ENCODE measurements at regions not wholly inside any gene's neighbourhood (a gene's known extent, or its start where the extent isn't known, plus 50 kb on each side); places are given as distances from the start of the nearest gene placed in this dataset.
"Not testable (repeated sequence)": the region's sequence is repeated elsewhere in the genome, so short reads cannot be mapped to it uniquely, and the experiment has no call there.

DNA sequence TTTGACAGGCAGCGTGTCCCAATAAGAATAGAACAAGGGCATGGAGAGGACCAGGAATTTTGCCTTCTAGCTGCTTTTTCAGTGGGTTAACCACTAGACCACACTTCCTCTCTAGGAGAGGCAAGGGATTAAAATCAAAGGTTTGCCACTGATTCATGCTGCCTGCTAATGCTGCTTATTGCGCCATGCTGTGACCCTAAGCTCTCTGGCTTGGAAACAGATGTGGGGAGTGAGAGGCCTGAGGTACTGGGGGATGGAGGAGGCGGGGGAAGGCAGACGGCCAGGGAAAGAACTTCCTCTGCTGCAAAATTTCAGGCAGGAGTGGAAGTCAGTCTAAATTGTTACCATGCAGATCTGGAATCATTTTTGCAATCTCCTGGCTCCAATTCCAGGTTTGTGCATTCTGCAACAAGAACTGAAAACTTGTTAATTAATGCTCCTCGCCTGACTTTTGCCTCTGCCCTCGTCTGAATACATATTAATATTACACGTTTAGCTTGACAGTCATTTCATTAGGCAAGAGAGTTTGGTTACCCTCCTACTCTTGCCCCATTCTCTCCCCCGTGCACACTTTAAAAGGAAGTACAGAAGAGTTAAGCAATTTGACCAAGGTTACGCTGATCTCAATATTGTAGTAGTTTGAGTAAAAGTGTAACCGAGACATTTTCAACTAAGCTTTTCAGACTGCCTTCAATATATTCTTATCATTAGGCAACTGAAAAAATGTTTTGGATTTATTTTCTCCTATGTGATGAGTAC, 121.7 kb upstream of the SPRED1 start:
- Histone ChIP-seq H3K9me3 (ENCODE audit: control insufficient read depth, low read length) (no peaks in the 10 kb centered on the region), H3K4me3 (ENCODE audit: low read length) (peak overlapping the region; percentile 83), H3K36me3 (ENCODE audit: control insufficient read depth, insufficient read depth, low read length, severe bottlenecking) (no peaks in the 10 kb centered on the region), H3K27me3 (replicated peaks; ENCODE audit: control insufficient read depth, insufficient read depth, low read length) (no peaks in the 10 kb centered on the region), H3K9ac (ENCODE audit: low read length) (peak overlapping the region; percentile 87), H3K4me1 (ENCODE audit: control insufficient read depth, insufficient read depth, low read length) (peaks cover 39% of the 10 kb centered on the region)
- peak; percentile 98 for DNase-seq (ENCODE audit: low read depth)

DNA sequence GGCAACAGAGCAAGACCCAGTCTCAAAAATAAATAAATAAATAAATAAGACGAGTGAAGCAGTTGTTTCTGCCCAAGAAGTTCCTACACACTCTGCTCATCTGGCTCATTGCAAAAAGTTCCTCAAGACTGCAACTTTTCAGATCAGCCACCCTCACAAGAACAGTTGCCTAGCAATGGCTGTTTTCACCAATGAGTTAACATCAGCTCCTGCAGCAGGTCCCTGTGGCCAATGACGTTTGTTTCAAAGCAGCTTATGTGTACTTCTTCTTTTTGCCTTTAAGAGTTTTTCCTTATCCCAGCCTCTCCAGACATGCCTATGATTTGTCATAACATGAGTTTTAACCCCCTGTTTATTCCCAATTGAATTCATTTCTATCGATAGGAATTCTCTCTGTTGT, 118.4 kb upstream of the SPRED1 start:
- H3K36me3 ChIP-seq (ENCODE audit: control insufficient read depth, insufficient read depth, low read length, severe bottlenecking) = no peaks in the 10 kb centered on the region
- no peaks in the 10 kb centered on the region for H3K27me3 ChIP-seq (replicated peaks; ENCODE audit: control insufficient read depth, insufficient read depth, low read length)
- no peak overlapping the region for H3K9ac ChIP-seq (ENCODE audit: low read length)
- H3K4me3 ChIP-seq (ENCODE audit: low read length) = no peak overlapping the region
- H3K4me1 ChIP-seq (ENCODE audit: control insufficient read depth, insufficient read depth, low read length) = peaks cover 19% of the 10 kb centered on the region
- H3K9me3 ChIP-seq (ENCODE audit: control insufficient read depth, low read length) = no peaks in the 10 kb centered on the region
- DNase-seq (ENCODE audit: low read depth) = no peak

DNA sequence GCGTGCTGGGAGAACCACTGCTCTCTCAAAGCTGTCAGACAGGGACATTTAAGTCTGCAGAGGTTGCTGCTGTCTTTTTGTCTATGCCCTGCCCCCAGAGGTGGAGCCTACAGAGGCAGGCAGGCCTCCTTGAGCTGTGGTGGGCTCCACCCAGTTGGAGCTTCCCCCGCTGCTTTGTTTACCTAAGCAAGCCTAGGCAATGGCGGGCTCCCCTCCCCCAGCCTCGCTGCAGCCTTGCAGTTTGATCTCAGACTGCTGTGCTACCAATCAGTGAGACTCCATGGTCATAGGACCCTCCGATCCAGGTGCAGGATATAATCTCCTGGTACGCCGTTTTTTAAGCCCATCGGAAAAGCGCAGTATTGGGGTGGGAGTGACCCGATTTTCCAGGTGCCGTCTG, 110.4 kb upstream of the SPRED1 start:
- H3K4me1 ChIP-seq (ENCODE audit: control insufficient read depth, insufficient read depth, low read length) = peaks cover 12% of the 10 kb centered on the region
- not testable (repeated sequence) for DNase-seq (ENCODE audit: low read depth); H3K4me3 ChIP-seq (ENCODE audit: low read length); H3K36me3 ChIP-seq (ENCODE audit: control insufficient read depth, insufficient read depth, low read length, severe bottlenecking); H3K9ac ChIP-seq (ENCODE audit: low read length); H3K27me3 ChIP-seq (replicated peaks; ENCODE audit: control insufficient read depth, insufficient read depth, low read length); H3K9me3 ChIP-seq (ENCODE audit: control insufficient read depth, low read length)

GRCh38 chr15:38144921-38145320, 107.7 kb upstream of the SPRED1 start:
- Histone ChIP-seq H3K9ac (ENCODE audit: low read length) (no peak overlapping the region), H3K4me1 (ENCODE audit: control insufficient read depth, insufficient read depth, low read length) (peaks cover 12% of the 10 kb centered on the region), H3K36me3 (ENCODE audit: control insufficient read depth, insufficient read depth, low read length, severe bottlenecking) (no peaks in the 10 kb centered on the region), H3K4me3 (ENCODE audit: low read length) (no peak overlapping the region), H3K9me3 (ENCODE audit: control insufficient read depth, low read length) (peaks cover 11% of the 10 kb centered on the region), H3K27me3 (replicated peaks; ENCODE audit: control insufficient read depth, insufficient read depth, low read length) (no peaks in the 10 kb centered on the region)
- no peak for DNase-seq (ENCODE audit: low read depth)

DNA sequence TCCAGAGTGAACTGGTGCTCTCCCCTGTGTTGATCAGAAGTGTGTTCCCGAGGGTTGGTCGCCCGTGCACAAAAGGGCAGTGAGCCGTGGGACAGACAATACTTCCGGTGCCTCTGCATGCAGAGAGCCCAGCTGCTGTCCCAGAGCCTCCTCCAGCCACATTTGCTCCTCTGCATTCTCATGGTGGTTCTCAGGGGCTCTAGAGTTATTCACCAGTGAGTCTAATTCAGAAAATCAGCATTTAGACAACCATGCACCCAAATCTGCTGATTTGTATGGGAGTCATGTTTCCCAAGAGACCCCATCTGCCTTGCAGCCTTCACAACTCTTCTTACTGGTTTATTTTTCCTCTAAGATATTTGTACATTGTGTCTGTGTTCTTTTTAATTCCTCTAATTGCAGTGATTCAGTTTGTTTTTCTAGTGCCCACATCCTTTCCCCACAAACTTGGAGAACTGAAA, 107.0 kb upstream of the SPRED1 start:
- peak; percentile 31 for DNase-seq (ENCODE audit: low read depth)
- Histone ChIP-seq H3K9me3 (ENCODE audit: control insufficient read depth, low read length) (peaks cover 18% of the 10 kb centered on the region), H3K4me3 (ENCODE audit: low read length) (no peak overlapping the region), H3K36me3 (ENCODE audit: control insufficient read depth, insufficient read depth, low read length, severe bottlenecking) (no peaks in the 10 kb centered on the region), H3K4me1 (ENCODE audit: control insufficient read depth, insufficient read depth, low read length) (peaks cover 12% of the 10 kb centered on the region), H3K27me3 (replicated peaks; ENCODE audit: control insufficient read depth, insufficient read depth, low read length) (no peaks in the 10 kb centered on the region), H3K9ac (ENCODE audit: low read length) (no peak overlapping the region)

- no peak overlapping the region for H3K9ac ChIP-seq (ENCODE audit: low read length)
- H3K4me3 ChIP-seq (ENCODE audit: low read length) = no peak overlapping the region
- DNase-seq (ENCODE audit: low read depth) = no peak
- peaks cover 31% of the 10 kb centered on the region for H3K9me3 ChIP-seq (ENCODE audit: control insufficient read depth, low read length)
- no peaks in the 10 kb centered on the region for H3K27me3 ChIP-seq (replicated peaks; ENCODE audit: control insufficient read depth, insufficient read depth, low read length)
- H3K4me1 ChIP-seq (ENCODE audit: control insufficient read depth, insufficient read depth, low read length) = peaks cover 12% of the 10 kb centered on the region
- H3K36me3 ChIP-seq (ENCODE audit: control insufficient read depth, insufficient read depth, low read length, severe bottlenecking) = no peaks in the 10 kb centered on the region
Observed at GRCh38 chr15:38147246-38147645, 105.4 kb upstream of the SPRED1 start.

GRCh38 chr15:38148471-38148870, 104.2 kb upstream of the SPRED1 start:
- H3K27me3 ChIP-seq (replicated peaks; ENCODE audit: control insufficient read depth, insufficient read depth, low read length) = no peaks in the 10 kb centered on the region
- peaks cover 12% of the 10 kb centered on the region for H3K4me1 ChIP-seq (ENCODE audit: control insufficient read depth, insufficient read depth, low read length)
- no peaks in the 10 kb centered on the region for H3K36me3 ChIP-seq (ENCODE audit: control insufficient read depth, insufficient read depth, low read length, severe bottlenecking)
- peaks cover 36% of the 10 kb centered on the region for H3K9me3 ChIP-seq (ENCODE audit: control insufficient read depth, low read length)
- H3K4me3 ChIP-seq (ENCODE audit: low read length) = no peak overlapping the region
- H3K9ac ChIP-seq (ENCODE audit: low read length) = no peak overlapping the region
- DNase-seq (ENCODE audit: low read depth) = no peak

- H3K9ac ChIP-seq (ENCODE audit: low read length) = no peak overlapping the region
- H3K36me3 ChIP-seq (ENCODE audit: control insufficient read depth, insufficient read depth, low read length, severe bottlenecking) = no peaks in the 10 kb centered on the region
- no peak overlapping the region for H3K4me3 ChIP-seq (ENCODE audit: low read length)
- no peaks in the 10 kb centered on the region for H3K27me3 ChIP-seq (replicated peaks; ENCODE audit: control insufficient read depth, insufficient read depth, low read length)
- peaks cover 36% of the 10 kb centered on the region for H3K9me3 ChIP-seq (ENCODE audit: control insufficient read depth, low read length)
- DNase-seq (ENCODE audit: low read depth) = no peak
- peaks cover 12% of the 10 kb centered on the region for H3K4me1 ChIP-seq (ENCODE audit: control insufficient read depth, insufficient read depth, low read length)
Observed at GRCh38 chr15:38149315-38149714, 103.3 kb upstream of the SPRED1 start.

DNA sequence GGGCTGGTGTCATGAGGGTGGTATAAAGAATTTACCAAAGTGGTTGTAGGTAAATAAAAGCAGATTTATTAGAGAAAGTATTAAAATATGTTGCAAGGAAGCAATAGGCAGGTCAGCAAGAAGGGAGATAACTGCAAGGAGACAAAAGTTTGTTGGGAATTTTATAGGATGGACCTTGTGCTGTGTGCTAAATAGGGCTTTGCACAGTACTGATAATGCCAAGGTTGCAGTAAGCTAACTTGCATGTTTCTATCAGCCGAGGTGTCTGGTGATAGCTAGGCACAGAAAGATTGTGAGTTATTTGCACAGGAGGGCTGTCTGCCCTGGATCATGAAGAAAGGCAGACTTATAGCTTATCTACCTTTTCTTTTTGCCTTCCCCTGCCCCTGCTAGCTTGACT, 102.5 kb upstream of the SPRED1 start:
- H3K4me1 ChIP-seq (ENCODE audit: control insufficient read depth, insufficient read depth, low read length) = peaks cover 10% of the 10 kb centered on the region
- peak overlapping the region; percentile 22 for H3K4me3 ChIP-seq (ENCODE audit: low read length)
- peaks cover 36% of the 10 kb centered on the region for H3K9me3 ChIP-seq (ENCODE audit: control insufficient read depth, low read length)
- no peaks in the 10 kb centered on the region for H3K27me3 ChIP-seq (replicated peaks; ENCODE audit: control insufficient read depth, insufficient read depth, low read length)
- H3K36me3 ChIP-seq (ENCODE audit: control insufficient read depth, insufficient read depth, low read length, severe bottlenecking) = no peaks in the 10 kb centered on the region
- no peak for DNase-seq (ENCODE audit: low read depth)
- no peak overlapping the region for H3K9ac ChIP-seq (ENCODE audit: low read length)

DNA sequence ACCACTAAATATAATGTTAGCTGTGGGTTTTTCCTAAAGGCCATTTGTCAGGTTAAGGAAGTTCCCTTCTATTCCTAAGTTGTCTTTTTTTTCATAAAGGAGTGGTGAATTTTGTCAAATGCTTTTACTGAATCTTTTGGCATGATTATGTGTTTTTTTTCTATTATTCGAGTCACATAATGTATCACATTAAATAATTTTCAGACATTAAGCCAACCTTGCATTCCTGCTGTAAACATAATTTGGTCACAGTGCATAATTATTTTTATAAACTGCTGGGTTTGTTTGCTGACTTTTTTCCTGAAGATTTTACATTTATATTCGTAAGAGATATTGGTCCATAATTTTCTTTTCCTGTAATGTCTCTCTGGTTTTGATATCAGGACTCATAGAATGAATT, 101.8 kb upstream of the SPRED1 start:
- Histone ChIP-seq H3K27me3 (replicated peaks; ENCODE audit: control insufficient read depth, insufficient read depth, low read length) (no peaks in the 10 kb centered on the region), H3K4me3 (ENCODE audit: low read length) (no peak overlapping the region), H3K4me1 (ENCODE audit: control insufficient read depth, insufficient read depth, low read length) (peaks cover 3% of the 10 kb centered on the region), H3K9ac (ENCODE audit: low read length) (no peak overlapping the region), H3K36me3 (ENCODE audit: control insufficient read depth, insufficient read depth, low read length, severe bottlenecking) (no peaks in the 10 kb centered on the region), H3K9me3 (ENCODE audit: control insufficient read depth, low read length) (peaks cover 36% of the 10 kb centered on the region)
- DNase-seq (ENCODE audit: low read depth) = no peak

DNA sequence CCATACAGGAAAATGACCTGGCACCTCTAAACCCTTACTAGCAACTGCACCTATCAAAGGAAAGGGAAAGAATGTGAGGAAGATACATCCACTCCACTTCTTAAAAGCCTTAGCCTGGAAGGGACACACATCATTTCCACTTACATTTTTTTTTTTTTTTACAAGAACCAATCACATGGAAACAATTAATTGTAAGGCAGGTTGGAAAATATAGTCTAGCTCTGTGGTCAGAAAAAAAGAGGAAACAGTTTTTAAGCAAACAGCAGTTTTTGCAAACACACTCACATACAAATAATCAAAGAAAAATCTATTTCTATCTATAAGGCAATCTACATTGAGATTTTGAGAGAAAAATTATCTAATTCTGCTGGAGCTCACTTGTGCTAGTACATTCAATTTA, 98.9 kb upstream of the SPRED1 start:
- no peak for DNase-seq (ENCODE audit: low read depth)
- no peaks in the 10 kb centered on the region for H3K4me1 ChIP-seq (ENCODE audit: control insufficient read depth, insufficient read depth, low read length)
- no peaks in the 10 kb centered on the region for H3K27me3 ChIP-seq (replicated peaks; ENCODE audit: control insufficient read depth, insufficient read depth, low read length)
- peaks cover 43% of the 10 kb centered on the region for H3K9me3 ChIP-seq (ENCODE audit: control insufficient read depth, low read length)
- H3K4me3 ChIP-seq (ENCODE audit: low read length) = no peak overlapping the region
- H3K9ac ChIP-seq (ENCODE audit: low read length) = no peak overlapping the region
- H3K36me3 ChIP-seq (ENCODE audit: control insufficient read depth, insufficient read depth, low read length, severe bottlenecking) = no peaks in the 10 kb centered on the region

DNA sequence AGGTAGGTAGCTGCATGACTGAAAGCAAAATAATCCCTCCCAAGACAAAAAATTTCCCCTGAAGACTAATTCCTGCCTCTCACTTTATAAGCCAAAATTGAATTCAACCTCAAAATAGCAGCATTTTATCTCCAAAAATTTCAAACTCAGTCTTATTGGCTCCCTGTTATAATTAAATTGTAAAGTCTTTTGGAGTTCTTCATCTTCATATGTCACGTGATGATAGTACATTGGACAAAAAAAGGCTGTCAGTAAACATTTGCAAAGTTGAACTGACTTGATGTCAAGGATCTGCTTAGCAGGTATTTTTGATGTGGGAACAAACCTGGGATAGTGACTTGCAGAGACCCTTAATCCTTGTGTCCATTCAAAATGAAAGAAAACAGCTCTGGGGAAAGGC, 98.4 kb upstream of the SPRED1 start:
- H3K4me1 ChIP-seq (ENCODE audit: control insufficient read depth, insufficient read depth, low read length) = no peaks in the 10 kb centered on the region
- H3K9me3 ChIP-seq (ENCODE audit: control insufficient read depth, low read length) = peaks cover 38% of the 10 kb centered on the region
- no peaks in the 10 kb centered on the region for H3K27me3 ChIP-seq (replicated peaks; ENCODE audit: control insufficient read depth, insufficient read depth, low read length)
- no peak overlapping the region for H3K4me3 ChIP-seq (ENCODE audit: low read length)
- no peaks in the 10 kb centered on the region for H3K36me3 ChIP-seq (ENCODE audit: control insufficient read depth, insufficient read depth, low read length, severe bottlenecking)
- no peak for DNase-seq (ENCODE audit: low read depth)
- H3K9ac ChIP-seq (ENCODE audit: low read length) = no peak overlapping the region

All from adipocyte (in vitro differentiated cells).